GM21786 (cell line): ENCODE measurements at regions not wholly inside any gene's neighbourhood (a gene's known extent, or its start where the extent isn't known, plus 50 kb on each side); places are given as distances from the start of the nearest gene placed in this dataset.

Source experiments
- ATAC-seq: cut with Tn5 transposase; IDR thresholded peaks from one replicate; pipeline ENCODE4 v1.9.1; 2021; ENCODE audit not compliant: unreplicated experiment

DNA sequence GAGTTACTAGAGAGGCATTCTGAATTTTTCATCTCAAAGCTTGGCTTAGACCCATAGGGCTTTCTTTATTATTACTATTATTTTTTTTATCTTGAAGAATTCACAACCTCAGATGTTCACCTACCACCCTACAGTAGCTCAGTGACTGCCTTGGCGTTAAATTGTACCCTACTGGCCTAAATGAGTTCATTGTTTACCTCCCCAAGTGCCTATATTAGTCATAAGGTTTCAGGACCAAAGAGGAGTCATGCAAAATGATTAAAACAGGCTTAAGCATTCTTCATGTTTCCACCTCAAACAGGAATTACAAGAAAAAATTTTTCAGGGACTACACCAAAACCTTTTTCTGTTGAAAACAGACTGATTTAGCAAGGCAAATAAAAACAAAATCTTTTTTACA is 751.5 kb downstream of the SQOR start:
- no peak for ATAC-seq

DNA sequence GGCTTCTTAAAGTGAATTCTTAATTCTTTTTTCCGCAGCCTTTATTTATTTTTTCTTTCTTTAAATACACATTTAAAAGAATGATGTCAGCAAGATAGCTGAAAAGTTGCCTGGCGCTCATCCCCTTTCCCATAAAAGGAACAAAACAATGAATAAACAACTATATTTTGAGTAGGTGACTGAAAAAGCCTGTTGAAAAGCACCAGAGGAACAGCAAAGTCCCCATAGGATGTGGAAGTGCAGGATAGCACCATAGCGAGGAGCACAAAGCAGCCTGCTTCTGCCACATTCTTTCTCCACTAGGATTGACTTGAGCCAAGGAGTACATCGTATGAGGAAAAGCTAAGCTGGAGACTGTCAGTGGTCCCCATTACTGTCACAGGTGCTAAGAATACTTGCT is 754.9 kb downstream of the SQOR start:
- no peak for ATAC-seq

- no peak for ATAC-seq
Measured at GRCh38 chr15:46394463-46394862, 759.6 kb downstream of the SQOR start.

DNA sequence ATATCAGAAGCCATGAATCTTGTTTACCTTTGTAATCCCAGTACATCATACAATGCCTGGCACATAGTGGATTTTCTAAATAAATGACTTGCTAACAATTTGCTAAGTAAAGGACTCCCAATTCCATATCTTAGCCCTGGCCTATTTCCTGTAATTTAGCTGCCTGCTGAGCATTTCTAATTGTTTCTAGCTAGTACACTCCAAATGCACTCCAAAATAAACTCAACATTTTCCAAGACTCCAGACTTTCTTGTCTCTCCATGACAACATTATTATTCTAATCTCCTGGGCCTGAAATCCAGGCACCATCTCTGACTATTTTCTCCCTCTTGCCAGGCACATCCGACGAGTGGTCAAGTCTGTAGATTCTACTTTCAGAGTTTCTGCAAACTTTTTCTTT is 773.5 kb downstream of the SQOR start:
- ATAC-seq = no peak

DNA sequence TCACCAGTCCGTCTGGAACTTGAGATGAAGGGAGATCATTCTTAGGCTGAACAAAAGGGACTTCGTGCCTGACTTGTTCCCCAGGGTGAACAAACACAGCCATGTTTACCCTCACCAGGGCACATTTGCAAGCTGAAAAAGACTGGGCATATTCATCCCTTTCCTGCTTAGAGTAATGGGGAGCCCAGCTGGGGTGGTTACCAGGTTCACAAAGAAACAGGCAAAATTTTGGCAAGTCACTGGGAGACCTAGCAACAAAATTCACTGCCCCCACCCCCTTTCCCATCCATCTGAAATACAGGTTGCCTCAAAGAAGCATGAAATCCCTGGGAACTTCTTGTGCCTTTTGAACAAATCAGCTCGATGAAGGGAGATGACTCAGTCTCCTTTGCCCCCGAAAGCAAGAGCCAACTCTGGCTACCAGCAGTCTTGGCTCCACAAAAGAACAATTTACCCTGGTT is 775.0 kb downstream of the SQOR start:
- no peak for ATAC-seq

- ATAC-seq = no peak
Measured at GRCh38 chr15:46410705-46411104, 775.9 kb downstream of the SQOR start.

- ATAC-seq = no peak
Measured at GRCh38 chr15:46411900-46412299, 777.1 kb downstream of the SQOR start.

- no peak for ATAC-seq
Measured at GRCh38 chr15:46413799-46414198, 779.0 kb downstream of the SQOR start.

DNA sequence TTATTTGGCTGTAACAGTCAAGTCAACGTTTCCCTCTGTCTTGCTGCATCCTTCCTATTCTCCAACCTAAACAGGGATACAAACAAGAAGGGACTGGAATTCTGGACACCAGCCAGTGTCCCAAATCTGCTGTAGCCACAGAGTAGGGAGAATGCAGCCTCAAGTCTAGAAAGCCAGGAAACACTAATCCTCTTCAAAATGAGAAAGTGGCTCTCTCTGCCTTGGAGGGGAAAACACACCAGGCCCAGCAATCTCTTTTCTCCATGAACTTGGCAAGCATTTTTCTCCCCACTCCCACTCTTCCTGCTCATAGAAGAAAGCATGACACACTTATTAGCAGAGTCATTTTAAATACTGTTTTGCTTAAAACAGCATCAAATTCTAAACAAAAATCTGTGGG is 781.7 kb downstream of the SQOR start:
- no peak for ATAC-seq

GRCh38 chr15:46420990-46421389 is 786.2 kb downstream of the SQOR start:
- no peak for ATAC-seq

DNA sequence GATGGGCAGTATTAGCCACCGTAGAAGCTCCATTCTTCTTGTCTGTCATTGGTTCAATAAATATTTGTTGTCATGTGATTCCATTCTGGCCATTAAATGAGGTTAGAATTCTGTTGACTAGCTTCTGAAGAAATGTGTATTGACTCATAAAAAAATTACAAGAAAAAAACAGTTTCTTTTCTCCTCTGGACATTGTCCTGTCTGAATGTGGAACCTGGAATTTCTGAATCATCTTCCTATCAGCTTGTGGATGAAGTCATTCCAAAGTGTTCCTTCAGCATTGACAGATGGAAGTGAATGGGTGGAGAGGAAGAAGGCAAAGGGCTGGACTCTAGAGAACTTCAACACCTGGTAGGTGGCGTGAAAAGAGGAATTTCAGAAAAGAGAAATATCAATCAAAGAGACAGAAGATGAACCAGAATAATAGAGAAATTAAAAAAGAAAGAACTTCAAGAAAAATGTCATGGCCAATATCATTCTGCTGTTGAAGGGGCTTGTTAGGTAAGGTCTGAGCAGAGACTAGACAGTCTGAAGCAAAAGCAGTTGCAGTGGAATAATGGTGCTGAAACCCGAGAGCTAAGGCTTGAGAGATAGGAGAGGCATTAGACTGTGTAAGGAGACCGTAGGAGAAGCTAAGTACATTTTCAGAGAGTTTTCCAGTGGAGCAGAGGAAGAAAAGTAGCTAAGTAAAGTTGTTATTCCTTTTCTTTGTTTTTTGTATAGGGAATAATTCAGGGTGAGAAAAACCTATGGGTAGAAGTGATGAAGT is 806.6 kb downstream of the SQOR start:
- no peak for ATAC-seq

DNA sequence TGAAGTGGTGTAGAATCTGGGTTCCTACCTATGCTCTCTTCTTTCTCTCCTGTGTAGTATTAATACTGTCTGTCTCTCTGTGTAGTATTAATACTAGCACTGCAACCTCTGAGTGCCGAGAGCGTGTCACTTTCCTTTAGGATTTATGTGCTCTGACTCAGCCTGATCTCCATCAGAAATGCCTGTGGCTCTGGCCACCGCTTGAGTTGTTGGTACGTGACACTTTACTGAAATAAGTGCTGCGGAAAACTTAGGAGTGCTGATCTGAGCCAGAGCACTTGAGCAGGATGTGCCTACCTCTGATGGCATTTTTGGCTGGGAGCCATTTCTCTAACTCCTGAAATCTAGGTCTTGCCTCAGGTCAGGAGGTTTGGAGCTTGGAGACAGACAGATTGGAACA is 807.4 kb downstream of the SQOR start:
- ATAC-seq = no peak

GRCh38 chr15:46442901-46443590 is 808.2 kb downstream of the SQOR start:
- no peak for ATAC-seq

DNA sequence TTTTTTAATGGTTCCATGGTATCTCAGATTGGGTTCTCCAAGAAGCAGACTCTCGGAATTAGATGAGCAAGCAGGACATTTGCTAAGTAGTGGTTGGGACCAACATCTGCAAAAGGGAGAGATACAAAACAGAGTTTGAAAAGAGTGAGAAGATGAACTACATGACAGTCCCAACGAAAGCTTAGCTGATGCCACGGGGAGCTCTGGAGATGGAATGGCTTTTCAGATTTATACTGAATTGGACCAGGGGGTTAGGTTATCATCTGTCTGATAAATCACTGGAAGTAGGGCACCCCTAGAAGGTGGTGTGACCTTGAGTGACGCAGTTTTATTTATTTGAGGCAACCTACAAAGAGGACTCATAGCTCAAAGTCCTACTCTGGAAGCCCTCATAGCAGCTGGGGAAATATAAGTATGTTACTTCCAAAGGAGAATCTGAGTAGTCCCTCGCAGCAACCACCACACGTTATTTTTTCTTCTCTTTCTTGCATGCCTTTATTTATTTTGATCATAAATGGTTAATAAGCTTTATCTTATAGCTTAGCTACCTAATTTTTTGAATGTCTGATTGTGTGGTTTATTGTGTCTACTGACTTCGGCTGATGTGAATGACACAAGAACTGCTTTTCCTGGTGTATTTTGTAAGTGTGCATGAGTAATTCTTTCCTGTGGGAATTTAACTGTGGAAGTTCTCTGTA is 815.4 kb downstream of the SQOR start:
- ATAC-seq = no peak

DNA sequence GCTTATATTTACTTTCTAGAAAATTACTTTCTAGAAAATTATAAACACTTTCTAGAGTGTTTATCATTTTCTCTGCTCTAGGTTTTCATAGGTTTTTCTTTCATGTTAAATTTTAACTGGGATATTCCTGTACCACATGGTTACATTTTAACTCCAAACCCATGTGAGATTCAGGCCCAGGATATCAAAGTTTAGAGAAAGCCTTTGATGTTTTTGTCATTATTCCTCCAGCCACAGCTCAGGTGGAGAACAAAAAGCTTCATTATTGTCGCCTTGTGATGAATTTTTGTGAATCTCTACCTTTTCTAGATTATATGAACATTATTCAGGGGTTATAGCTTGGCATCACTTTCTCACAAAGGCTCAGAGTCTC is 816.0 kb downstream of the SQOR start:
- ATAC-seq = no peak

DNA sequence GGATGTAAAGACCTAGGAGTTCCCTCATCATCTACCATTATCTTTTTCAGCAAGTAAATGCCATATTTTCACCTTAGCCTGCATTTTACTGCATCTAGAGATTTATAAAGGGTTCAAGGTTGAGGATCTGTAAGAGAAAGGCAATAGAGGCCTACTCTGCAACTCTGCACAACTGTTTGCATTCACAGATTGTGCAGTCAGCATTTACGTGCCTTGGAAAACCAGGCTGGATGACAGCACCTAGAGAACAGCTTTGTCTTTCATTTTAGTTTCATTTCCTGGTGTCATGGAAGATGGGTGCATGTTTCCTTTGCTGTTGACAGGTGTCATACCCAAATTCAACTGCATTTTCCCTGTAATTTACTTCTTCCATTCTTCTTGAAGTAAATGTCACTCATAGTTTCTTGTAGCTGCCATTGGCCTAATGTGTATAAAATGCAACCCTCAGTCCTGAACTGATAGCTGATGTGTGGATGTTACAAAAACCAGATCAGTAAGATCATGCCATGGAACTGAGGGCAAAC is 817.5 kb downstream of the SQOR start:
- no peak for ATAC-seq

DNA sequence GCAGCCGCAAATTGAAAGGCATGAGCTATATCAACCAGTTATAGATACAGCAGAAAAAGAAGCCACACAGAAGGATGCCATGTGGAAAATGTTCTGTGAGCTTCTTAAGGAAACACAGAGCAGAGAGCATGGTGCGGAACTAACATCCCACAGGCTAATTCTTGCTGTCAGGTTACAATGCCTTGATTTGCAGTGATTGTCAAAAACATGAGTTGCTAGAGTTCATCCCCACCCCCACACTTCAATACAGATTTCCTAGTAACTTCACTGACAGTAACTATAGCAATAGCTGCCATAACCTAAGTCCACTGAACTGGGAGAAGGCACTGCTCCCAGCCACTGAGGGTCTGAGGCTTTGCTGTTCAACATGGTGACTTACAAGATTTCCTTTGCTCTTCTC is 821.6 kb downstream of the SQOR start:
- ATAC-seq = no peak

GRCh38 chr15:46460431-46461094 is 825.7 kb downstream of the SQOR start:
- no peak for ATAC-seq

GRCh38 chr15:46461416-46461815 is 826.6 kb downstream of the SQOR start:
- no peak for ATAC-seq

- no peak for ATAC-seq
Measured at GRCh38 chr15:46467041-46467440, 832.2 kb downstream of the SQOR start.

- no peak for ATAC-seq
Measured at GRCh38 chr15:46471096-46471495, 836.3 kb downstream of the SQOR start.
